Activated CD8-positive, alpha-beta memory T cell treated with anti-CD3 and anti-CD28 coated beads, Interleukin-2, amount 50 U/mL, for 1 hour (primary cell): ENCODE measurements at regions not wholly inside any gene's neighbourhood (a gene's known extent, or its start where the extent isn't known, plus 50 kb on each side); places are given as distances from the start of the nearest gene placed in this dataset.

Experiments used
- DNase-seq: peaks from one replicate; pipeline ENCODE4 v3.0.0-alpha.2; 2020; ENCODE audit errors: extremely low read depth

DNA sequence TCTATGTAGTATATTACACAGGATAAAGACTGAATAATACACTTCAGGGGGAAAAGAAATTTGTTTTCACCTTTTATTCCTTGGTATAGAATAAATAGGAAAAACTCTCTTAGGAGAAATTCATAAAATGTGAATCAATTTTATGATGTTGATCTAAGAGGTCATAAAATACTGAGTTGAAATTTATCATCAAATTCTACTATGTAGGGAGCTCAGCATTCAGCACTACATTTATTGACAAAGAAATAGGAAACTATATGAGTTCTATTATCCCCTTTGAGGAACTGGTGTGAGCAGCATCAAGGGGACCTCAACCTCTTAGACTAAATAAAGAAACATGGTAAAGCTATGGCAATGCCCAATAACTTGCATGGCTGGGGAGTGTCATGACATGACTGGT, 348.2 kb upstream of the SMIM31 start:
- no peak for DNase-seq

- DNase-seq, result no peak
Measured at GRCh38 chr4:164408831-164409230, 345.1 kb upstream of the SMIM31 start.

DNA sequence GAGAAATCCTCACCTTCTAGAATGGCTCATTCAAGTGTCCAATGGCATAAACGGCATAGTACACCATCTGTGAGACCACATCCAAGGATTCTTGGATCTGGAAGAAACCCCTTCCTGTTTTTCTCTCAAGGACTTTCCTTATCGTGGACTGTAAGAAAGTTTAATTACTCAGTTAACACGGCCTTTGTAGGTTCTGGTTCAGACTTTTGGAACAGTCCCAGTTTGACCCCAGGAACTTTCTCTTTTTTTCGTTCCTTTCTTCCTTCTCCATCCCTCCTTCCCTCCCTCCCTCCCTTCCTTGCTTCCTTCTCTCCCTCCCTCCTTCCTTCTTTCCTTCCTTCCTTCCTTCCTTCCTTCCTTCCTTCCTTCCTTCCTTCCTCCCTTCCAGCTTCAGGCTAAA, 343.5 kb upstream of the SMIM31 start:
- DNase-seq, result no peak

GRCh38 chr4:164412246-164412645, 341.7 kb upstream of the SMIM31 start:
- no peak for DNase-seq

DNA sequence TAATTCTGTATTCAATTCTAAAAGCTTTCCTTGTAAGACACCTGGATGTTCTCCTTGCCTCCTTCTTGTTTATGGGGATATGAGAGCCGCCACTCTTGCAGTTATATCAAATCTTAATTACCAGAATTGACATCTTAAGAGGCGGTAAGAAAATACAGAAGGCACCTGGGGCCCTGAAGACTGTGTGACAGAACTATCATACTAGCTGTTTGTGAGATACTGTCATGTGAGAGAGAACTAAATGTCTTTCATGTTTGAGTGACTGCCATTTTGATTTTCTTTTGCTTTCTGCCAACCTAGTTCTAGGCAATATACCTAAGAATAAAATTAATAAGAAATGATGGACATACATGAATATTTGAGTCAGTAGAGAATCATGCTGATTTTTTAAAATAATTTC, 340.2 kb upstream of the SMIM31 start:
- DNase-seq, result no peak

- no peak for DNase-seq
Measured at GRCh38 chr4:164423819-164424218, 330.1 kb upstream of the SMIM31 start.

GRCh38 chr4:164424846-164425245, 329.1 kb upstream of the SMIM31 start:
- DNase-seq, result no peak

DNA sequence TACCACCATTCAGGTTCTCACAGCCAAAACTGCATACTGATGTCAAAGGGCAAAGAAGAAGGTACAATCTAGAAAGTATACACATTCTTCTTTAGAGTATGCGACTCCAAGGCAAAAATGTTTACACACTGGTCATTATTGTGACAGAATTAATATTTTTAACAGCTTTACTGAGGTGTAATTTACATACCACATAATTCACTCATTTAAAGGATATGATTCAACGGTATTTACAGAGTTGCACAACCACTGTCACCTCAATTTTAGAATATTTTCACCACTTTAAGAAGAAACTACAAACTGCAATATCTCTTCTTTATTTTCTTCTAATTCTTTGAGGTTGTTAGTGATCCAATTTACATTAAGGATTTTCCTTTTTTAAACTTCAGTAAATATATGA, 325.4 kb upstream of the SMIM31 start:
- DNase-seq, result no peak

- DNase-seq, result no peak
Measured at GRCh38 chr4:164438321-164438720, 315.6 kb upstream of the SMIM31 start.

GRCh38 chr4:164439037-164439436, 314.9 kb upstream of the SMIM31 start:
- DNase-seq, result no peak

DNA sequence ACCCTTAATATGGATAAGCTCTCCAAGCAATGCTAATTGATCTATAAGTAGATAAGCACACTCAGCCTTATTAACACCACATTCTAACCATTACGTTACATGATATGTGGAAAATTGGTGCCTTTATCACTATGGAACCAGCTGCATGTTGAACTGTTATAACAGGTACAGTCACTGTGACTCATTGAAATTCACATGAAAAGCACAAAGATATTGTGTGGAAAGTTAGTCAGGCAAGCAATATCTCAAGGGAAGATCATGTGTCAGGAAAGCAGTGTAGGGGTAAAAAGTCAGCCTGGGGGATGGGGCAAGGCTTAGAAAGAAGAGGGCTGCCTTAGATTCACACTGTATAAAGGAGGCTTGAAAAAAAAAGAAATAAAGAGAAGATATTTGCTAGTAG, 313.7 kb upstream of the SMIM31 start:
- DNase-seq, result no peak

DNA sequence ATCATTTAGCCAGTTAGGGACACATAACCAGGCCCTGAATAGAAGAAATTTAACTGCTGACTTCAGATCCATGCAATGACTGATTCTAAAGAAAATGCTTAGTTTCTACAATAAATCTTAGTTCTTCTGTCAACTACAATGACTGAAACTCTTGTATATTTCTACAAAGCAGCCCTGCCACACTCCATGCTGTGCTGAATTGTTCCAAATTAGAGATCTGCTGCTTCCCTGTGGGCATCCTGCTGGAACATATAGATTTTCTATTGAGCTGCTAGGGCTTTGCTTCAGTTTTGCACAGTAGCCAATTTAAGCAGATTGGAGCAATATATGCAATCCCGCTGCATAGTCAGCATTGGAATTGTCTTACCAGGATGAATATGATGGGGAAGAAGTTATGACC, 312.8 kb upstream of the SMIM31 start:
- no peak for DNase-seq

GRCh38 chr4:164442180-164442579, 311.8 kb upstream of the SMIM31 start:
- no peak for DNase-seq

GRCh38 chr4:164446516-164446915, 307.4 kb upstream of the SMIM31 start:
- no peak for DNase-seq

DNA sequence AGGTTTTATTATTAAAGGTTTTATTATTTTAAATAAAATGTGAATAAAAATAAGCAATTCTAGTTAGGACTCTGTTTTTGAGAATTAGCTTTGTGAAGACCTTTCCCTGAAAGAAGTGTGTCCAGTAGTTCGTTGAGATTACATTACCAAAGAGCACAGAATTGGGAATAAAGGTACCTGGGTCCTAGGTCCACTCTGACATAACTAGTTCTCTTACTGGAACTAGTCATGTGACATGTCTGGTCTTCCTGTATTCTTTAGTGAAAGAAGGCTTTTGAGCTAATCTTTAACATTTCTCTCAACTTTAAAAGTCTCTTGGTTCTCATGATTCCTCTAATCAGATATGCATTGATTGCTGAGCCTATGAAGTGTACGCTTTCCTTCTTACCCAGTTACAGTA, 292.0 kb upstream of the SMIM31 start:
- no peak for DNase-seq

- DNase-seq, result no peak
Measured at GRCh38 chr4:164462471-164462870, 291.5 kb upstream of the SMIM31 start.

DNA sequence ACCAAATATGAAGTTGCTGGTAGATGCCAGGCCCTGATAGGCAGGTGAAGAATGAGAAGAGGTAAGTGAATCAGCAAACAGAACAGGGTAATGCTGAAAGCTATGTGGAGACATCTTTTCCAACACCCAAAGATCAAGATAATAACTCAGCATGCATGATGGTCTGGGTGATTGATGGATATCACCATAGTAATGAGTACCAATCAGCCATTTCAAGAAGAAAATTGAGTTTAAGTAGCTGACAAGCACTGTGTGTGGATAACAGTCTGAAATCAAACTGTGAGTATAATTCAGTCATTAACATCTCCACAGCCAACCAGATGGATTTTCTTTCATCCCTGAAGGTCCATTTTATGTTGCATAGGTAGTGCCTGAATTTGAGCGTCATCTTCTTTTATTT, 289.6 kb upstream of the SMIM31 start:
- no peak for DNase-seq

- DNase-seq, result no peak
Measured at GRCh38 chr4:164467493-164467892, 286.4 kb upstream of the SMIM31 start.

- no peak for DNase-seq
Measured at GRCh38 chr4:164481306-164482091, 272.4 kb upstream of the SMIM31 start.

DNA sequence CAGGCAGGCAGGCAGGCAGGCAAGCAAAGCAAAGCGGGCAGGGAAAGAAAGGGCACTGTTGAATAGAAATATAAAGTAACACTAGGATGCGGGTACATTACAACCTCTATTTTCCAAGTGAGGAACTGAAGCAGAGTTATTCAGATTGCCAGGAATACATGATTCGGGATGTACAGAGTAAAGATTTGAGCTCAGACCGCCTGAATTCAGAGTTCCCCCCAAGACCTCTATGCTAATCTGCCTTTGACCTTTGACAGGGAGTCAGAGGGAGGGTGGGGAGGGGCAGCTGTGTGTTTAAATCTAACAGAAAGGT, 271.9 kb upstream of the SMIM31 start:
- no peak for DNase-seq

- DNase-seq, result no peak
Measured at GRCh38 chr4:164482758-164483157, 271.2 kb upstream of the SMIM31 start.

DNA sequence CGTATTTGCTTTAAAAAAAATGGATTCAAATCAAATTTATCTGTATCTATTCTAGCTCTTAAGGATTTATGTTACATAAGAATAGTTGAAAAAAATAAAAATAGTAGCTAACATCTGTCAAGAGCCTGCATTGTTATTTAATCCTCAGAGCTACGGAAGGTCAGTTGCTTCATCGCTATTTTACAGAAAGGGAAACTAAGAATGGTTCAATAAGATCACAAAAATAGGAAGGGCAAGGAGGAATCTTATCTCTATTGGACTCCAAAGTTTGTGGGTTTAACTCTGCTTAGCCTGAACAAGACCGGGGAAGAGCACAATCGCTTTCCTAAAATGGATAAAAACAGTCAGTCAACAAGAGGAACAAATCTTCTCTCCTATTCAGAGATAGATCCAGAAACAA, 270.2 kb upstream of the SMIM31 start:
- DNase-seq, result no peak

DNA sequence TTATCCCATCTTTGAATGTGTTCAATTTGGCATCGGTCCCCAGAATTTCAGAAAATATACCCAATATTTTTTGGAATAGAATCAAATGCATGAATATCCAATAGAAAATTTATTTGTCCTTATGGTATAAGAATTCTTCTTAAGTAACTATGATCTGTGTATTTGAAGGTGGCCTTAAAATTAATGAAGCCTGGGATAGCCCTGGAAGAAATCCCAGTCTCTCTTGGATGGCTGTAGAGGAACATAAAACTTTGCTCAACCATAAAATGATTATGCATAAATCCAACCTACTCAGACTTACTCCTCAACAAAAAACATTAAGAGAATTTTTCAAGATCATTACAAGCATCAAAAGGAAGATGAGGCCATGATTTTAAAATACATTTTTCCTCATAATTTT, 269.4 kb upstream of the SMIM31 start:
- no peak for DNase-seq

GRCh38 chr4:164485136-164485535, 268.8 kb upstream of the SMIM31 start:
- DNase-seq, result no peak
